ENCODE measurements at regions not wholly inside any gene's neighbourhood (a gene's known extent, or its start where the extent isn't known, plus 50 kb on each side); places are given as distances from the start of the nearest gene placed in this dataset.

- DNase-seq (ENCODE audit: low read depth): no peak
Measured at GRCh38 chr1:239436286-239436685, 49.9 kb downstream of the CHRM3 start.

DNA sequence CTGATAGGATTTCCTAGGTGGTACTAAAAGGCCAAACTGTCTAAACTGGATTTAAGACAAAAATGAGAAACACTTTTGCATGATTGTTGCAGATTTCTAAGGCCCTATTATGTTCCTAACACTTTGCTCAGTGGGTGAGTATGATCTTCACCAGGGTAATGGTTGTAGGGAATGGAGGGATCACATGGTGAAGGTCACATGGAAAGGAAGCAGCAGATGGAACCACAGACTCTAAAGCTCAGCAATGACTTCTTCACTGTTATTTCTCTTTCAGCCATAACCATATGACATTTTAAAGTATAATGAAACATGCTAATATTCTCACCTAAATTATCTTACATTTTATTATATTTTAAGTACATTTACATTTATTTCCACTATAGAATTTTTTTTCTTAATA lies 51.5 kb downstream of the CHRM3 start:
- no peak for DNase-seq (ENCODE audit: low read depth)

DNA sequence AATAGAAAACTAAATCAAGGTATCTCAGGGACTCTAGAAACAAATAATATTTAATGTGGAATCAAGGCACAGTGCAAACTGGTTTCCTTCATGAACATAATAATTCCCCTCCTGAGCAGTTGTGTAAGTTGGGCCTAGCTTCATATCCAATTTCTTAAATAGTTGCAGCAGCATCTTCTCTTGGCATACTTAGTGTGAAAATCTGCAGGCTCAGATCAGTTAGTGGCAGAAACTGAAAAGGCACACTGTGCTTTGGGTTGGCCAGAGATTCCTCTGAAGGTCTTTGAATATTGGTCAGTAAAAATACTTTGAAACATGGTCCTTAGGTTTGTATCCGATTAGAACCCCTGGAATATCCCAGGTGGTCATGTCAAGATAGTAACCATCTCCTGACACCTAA lies 52.5 kb downstream of the CHRM3 start:
- DNase-seq (ENCODE audit: low read depth): no peak

DNA sequence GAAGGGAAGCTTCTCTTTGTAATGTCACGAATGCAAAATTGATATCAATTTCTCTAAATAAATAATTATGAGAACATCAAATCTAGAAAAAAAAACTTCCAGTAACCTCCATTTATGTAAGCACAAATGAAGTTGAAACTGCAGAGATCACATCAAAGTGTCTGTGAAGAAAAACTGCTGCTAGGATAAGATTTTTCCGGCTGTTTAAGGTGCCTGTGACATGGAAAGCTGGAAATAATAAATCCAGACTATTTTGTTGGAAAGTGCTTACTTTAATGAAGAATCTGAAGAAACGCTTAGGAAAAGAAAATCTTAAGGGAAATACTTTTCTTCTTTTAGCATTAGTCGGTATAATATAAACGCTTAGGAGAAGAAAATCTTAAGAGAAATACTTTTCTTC lies 57.0 kb downstream of the CHRM3 start:
- DNase-seq (ENCODE audit: low read depth): no peak

DNA sequence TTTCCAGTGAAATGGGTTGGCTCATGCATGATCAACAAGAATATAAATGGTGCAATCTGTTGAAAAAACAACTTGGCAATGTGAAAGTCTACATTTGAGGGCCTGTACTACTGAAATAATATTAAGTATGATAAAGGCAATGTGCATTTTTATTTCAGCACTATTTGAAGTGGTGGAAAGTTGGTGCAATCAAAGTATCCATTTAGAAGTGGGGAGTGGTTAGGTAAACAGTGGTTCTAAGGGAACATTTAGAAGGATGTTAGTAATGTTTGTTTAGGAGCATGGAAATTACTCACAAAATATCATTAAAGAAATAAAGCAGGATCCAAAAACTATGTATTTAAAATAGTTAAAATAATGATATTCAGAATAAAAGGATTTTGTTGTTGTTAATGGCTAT lies 60.2 kb downstream of the CHRM3 start:
- no peak for DNase-seq (ENCODE audit: low read depth)

GRCh38 chr1:239448911-239449310 lies 62.5 kb downstream of the CHRM3 start:
- no peak for DNase-seq (ENCODE audit: low read depth)

DNA sequence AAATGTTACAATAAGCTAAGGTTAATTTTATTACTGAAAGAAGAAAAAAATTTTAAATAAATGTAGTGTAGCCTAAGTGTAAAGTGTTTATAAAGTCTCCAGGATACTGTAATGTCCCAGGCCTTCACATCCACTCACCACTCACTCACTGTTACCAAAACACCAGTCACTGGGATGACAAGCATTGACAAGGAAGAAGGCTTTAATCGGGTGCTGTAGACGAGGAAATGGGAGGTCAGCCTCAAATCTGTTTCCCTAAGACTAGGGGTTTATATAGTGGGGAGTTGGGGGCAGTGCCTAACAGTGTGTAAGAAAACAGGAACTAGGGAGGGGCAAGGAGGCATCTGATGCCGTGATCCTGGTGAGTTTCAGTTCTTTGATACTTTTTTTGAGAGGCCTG lies 69.4 kb downstream of the CHRM3 start:
- no peak for DNase-seq (ENCODE audit: low read depth)

GRCh38 chr1:239456788-239457187 lies 70.4 kb downstream of the CHRM3 start:
- no peak for DNase-seq (ENCODE audit: low read depth)

DNA sequence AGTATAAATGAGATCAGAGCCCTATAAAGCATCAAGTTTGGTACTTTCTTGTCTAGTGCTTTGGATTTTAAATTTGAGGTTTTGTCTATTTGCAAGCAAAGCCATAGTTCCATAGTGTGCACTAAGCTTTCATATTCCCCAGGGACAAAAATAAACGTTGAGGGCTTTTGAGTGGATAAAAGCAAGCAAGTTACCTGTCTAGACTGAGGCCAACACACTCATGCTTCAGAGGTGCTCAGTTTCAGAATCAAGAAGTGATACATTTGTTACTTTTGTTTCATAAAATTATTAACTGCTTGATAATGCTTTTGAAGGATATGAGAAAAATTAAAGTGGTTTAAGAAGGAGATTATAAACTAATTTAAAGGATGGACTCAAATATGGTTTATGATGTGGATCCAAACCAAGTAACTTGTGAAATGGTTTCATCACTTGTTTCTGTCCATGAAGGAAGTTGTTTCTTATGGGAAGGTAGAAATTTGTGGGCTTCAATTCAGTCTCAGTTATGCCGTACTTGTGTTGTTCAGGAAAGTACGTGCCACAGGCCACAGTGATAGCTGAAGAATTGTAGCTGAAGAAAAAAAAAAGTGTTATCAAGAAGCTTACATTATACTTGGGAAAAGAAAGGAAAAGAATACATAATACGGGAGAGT lies 71.2 kb downstream of the CHRM3 start:
- no peak for DNase-seq (ENCODE audit: low read depth)

DNA sequence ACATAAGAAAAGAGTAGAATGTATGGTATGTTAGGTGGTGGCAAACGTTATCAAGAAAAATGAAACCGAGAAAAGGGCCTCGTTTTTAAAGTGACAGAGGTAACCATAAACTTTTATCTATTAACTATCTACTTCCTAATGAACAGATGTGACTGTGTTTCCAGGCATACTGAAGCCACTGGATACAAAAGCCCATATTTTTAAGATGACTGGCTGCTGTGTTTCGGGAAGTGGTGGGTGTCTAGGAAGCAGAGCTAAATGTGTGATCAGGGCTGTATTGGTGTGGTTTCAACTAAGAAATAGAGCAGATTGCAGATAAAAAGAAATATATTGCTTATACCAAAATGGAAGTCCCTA lies 71.8 kb downstream of the CHRM3 start:
- DNase-seq (ENCODE audit: low read depth): no peak

GRCh38 chr1:239467730-239468129 lies 81.4 kb downstream of the CHRM3 start:
- no peak for DNase-seq (ENCODE audit: low read depth)

GRCh38 chr1:239478069-239478468 lies 91.7 kb downstream of the CHRM3 start:
- DNase-seq (ENCODE audit: low read depth): no peak

GRCh38 chr1:239483391-239483790 lies 97.0 kb downstream of the CHRM3 start:
- no peak for DNase-seq (ENCODE audit: low read depth)

DNA sequence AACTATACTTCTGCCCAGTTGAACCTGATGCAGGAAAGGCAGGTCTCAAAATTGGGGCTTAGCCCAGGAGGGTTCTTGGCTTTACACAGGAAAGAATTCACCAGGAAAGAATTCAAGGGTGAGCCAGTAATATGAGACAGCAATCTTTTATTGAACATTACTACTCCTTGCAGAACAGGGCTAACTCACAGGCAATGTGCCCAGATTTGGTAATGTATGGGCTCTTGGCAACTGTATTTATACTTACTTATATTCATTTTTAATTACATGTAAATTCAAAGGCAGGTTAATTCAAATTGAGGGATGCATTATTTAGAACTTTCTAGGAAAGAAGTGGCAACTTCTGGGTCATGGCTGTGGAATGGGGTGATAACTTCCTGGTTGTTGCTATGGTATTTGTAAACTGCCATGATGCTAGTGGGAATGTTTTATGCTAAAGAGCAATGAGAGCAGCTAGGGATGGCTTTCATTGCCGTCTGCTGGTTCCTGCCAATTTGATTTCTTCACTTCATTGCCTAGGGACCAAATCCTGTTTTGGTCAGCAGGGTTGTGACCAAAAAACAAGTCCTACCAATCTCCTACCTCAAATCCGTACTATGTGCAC lies 107.5 kb downstream of the CHRM3 start:
- DNase-seq (ENCODE audit: low read depth): no peak

DNA sequence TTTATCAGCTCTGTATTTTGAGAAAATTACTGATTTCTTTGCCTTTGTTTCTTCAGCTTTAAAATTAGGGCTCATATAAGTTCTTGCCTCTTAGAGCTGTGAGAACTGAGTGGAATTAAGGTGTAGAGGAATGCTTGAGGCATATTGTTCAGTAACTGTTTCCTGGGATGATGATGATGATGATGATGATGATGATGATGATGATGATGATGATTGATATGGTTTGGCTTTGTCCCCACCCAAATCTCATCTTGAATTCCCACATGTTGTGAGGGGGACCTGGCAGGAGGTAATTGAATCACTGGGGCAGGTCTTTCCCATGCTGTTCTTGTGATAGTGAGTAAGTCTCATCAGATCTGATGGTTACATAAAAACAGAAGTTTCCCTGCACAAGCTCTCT lies 118.7 kb downstream of the CHRM3 start:
- DNase-seq (ENCODE audit: low read depth): no peak

- no peak for DNase-seq (ENCODE audit: low read depth)
Measured at GRCh38 chr1:239507826-239508225, 121.5 kb downstream of the CHRM3 start.

GRCh38 chr1:239511875-239512274 lies 125.5 kb downstream of the CHRM3 start:
- DNase-seq (ENCODE audit: low read depth): no peak

DNA sequence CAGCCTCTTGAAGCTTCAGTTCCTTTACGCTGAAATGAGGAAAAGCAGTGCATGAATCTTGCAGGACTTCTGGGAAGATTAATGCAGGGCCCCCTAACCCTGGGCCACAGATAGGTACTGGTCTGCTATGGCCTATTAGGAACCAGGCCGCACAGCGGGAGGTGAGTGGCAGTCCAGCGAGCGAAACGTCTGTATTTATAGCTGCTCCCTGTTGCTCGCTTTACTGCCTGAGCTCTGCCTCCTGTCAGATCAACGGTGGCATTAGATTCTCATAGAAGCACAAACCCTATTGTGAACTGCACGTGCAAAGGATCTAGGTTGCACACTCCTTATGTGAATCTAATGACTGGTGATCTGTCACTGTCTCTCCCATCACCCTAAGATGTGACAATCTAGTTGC lies 130.2 kb downstream of the CHRM3 start:
- DNase-seq (ENCODE audit: low read depth): no peak

DNA sequence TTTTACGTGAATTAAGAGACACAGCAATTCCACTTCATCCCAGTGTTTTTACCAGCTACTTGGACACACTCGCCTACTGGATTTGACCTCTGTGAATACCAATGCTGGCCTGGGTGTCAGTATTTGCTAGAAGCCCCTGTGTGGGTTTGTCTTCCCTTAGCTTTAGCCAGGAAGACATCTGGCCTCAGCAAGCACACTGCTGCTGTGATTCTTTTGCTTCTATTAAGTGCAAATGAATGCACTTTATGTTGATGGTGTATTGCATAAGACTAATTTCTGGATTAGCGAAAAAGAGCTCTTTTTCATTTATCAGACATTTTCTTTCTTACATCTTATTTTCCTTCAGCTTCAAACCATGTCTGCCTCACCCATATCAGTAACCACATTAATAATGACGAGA lies 140.0 kb downstream of the CHRM3 start:
- no peak for DNase-seq (ENCODE audit: low read depth)

DNA sequence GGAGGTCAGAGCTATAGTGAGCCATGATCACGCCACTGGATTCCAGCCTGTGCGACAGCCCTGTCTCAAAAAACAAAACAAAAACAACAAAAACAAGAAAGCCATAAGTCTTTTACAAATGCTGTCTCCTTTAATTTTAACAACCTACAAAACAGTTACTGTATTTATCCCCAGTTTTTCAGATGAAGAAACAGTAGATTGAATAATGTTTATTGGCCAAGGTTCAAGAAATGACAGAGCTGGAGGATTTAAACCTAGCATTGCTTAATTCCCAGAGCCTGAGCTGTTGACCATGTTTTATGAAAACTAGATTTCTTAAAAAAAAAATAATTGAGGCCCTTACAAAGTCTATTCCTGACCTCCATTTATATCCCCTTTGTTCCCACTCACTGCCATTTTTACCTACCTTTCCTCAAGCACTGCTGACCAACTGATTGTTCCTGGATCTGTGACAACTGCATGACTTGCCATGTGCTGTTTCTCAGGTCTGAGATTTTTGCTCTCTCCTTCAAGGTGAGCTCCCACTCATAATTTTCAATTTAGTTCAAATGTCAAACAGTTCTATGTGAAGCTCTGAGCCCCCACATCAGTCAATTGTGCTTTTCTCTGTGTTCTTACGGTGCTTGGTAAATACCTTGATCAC lies 140.8 kb downstream of the CHRM3 start:
- DNase-seq (ENCODE audit: low read depth): no peak

DNA sequence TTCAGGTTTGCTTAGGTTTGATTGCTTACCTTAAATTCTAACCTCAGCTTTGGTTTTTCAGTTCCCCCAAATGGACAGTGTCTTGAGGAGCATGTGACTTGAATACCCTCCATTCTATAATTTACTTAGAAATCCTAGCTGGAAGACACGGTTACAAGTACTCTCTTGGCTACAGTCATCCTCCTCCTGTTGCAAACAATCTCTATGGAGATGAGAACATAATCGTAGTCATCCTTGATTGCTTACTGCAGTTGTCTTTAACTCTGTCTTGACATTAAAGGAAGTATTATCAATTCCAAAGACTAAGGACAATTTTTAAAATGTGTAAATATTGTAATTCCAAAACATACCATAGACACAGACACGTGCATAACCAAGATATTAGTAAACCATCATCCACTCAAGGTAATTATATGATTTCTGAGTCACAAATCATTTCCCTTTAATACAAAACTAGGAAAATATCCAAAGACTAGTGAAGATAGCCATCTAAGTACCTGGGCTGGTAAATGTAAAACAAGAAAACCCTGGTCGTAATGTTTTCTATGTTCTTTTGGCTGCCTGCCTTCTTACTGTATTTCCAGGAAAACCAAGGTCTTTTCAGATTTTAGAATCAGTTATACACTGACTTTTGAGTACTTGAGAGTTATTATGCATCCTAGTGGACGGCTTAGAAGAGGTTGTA lies 149.9 kb downstream of the CHRM3 start:
- no peak for DNase-seq (ENCODE audit: low read depth)

- no peak for DNase-seq (ENCODE audit: low read depth)
Measured at GRCh38 chr1:239537795-239538194, 151.4 kb downstream of the CHRM3 start.

DNA sequence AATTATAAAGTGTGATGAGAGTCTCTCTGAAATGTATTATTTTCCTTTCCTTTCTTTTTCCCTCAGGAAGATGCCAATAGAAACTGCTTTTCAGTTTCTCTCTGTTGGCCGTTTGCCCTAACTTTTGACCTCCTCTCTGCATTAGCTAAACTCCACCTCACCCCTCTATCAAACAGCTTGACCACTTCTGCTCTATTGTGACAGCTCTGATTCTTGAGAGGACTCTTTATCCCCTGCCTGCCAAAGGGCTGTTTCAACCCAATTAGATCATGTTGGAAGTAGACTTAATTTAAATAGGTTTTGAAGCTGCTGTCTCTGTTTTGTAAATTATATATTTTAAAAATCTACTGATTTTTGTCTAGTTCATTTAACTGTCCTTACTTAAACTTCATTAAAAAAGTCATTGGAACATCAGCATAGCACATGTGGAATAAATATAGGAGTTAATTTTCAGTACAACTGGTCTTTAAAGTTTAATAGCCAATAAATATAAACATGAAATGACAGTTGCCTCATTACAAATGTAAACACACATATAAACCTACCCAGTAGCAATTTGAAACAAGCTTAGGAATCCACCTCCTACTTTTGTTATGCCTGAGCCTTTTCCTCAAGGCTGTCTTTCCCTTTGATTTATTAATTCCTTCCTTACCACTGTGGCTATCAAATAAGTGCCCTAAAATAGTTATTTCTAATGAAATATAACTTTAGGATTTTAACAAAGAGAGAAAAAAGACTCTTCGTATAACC lies 152.0 kb downstream of the CHRM3 start:
- no peak for DNase-seq (ENCODE audit: low read depth)
